Astrocyte (in vitro differentiated cells and primary cell): ENCODE measurements at regions not wholly inside any gene's neighbourhood (a gene's known extent, or its start where the extent isn't known, plus 50 kb on each side); places are given as distances from the start of the nearest gene placed in this dataset.

Source experiments
- DNase-seq: peaks from one replicate; pipeline ENCODE4 v3.0.0-alpha.2; 2010; ENCODE audit warnings: low read depth
- FAIRE-seq: peaks from 2 replicates; lab custom pipeline; 2011; peaks lifted over from hg19 to GRCh38; lab: Jason Lieb, UNC
- H2AFZ ChIP-seq: 2 replicates; pipeline ENCODE4 v1.6.0; 2012; ENCODE audit warnings: low read depth, low read length, inconsistent platforms
- H3K27ac ChIP-seq: 2 replicates; pipeline ENCODE4 v1.5.1; 2011; ENCODE audit warnings: low read depth, low read length, inconsistent platforms
- H3K27me3 ChIP-seq: 2 replicates; pipeline ENCODE4 v1.6.0; 2011; ENCODE audit warnings: low read length, inconsistent platforms; ENCODE audit not compliant: insufficient read depth
- H3K36me3 ChIP-seq: 2 replicates; pipeline ENCODE4 v1.5.1; 2011; ENCODE audit warnings: low read length, inconsistent platforms; ENCODE audit not compliant: insufficient read depth
- H3K4me1 ChIP-seq: 2 replicates; pipeline ENCODE4 v1.5.1; 2011; ENCODE audit warnings: low read length, inconsistent platforms; ENCODE audit not compliant: insufficient read depth
- H3K4me2 ChIP-seq: 2 replicates; pipeline ENCODE4 v1.6.0; 2012; ENCODE audit warnings: low read length, inconsistent platforms
- H3K4me3 ChIP-seq: 2 replicates; pipeline ENCODE4 v1.5.1; 2011; ENCODE audit warnings: low read depth, mild to moderate bottlenecking, low read length, inconsistent platforms; ENCODE audit not compliant: insufficient read depth
- H3K79me2 ChIP-seq: 2 replicates; pipeline ENCODE4 v1.6.0; 2012; ENCODE audit warnings: mild to moderate bottlenecking, low read length, inconsistent platforms; ENCODE audit not compliant: insufficient read depth
- H3K9ac ChIP-seq: 2 replicates; pipeline ENCODE4 v1.6.0; 2012; ENCODE audit warnings: mild to moderate bottlenecking, low read length, inconsistent platforms
- H3K9me3 ChIP-seq: 2 replicates; pipeline ENCODE4 v1.5.1; 2012; ENCODE audit warnings: low read depth, mild to moderate bottlenecking, low read length, inconsistent platforms; ENCODE audit not compliant: insufficient read depth
- H4K20me1 ChIP-seq: 2 replicates; pipeline ENCODE4 v1.6.0; 2012; ENCODE audit warnings: low read length, inconsistent platforms; ENCODE audit not compliant: insufficient read depth
- H3K27ac Mint-ChIP-seq: one replicate; pipeline ENCODE4 v1.8.0; 2021; ENCODE audit warnings: mild to moderate bottlenecking, mixed read lengths; ENCODE audit not compliant: unreplicated experiment
- H3K27me3 Mint-ChIP-seq: one replicate; pipeline ENCODE4 v1.8.0; 2021; ENCODE audit warnings: low read depth, mixed read lengths; ENCODE audit not compliant: unreplicated experiment
- H3K36me3 Mint-ChIP-seq: one replicate; pipeline ENCODE4 v1.8.0; 2021; ENCODE audit warnings: low read depth, mixed read lengths; ENCODE audit not compliant: unreplicated experiment
- H3K4me1 Mint-ChIP-seq: one replicate; pipeline ENCODE4 v1.8.0; 2021; ENCODE audit warnings: low read depth, mixed read lengths; ENCODE audit not compliant: unreplicated experiment
- H3K4me3 Mint-ChIP-seq: one replicate; pipeline ENCODE4 v1.8.0; 2021; ENCODE audit warnings: mild to moderate bottlenecking, moderate library complexity, mixed read lengths; ENCODE audit not compliant: unreplicated experiment
- H3K9me3 Mint-ChIP-seq: one replicate; pipeline ENCODE4 v1.8.0; 2021; ENCODE audit warnings: mild to moderate bottlenecking, mixed read lengths; ENCODE audit not compliant: unreplicated experiment
- CTCF ChIP-seq: IDR thresholded peaks from 2 replicates; pipeline ENCODE4 v1.5.1; 2011; ENCODE audit warnings: low read depth, mild to moderate bottlenecking, inconsistent platforms, low read length, moderate library complexity; ENCODE audit not compliant: insufficient read depth
- EZH2 ChIP-seq: IDR thresholded peaks from 2 replicates; pipeline ENCODE4 v1.6.1; 2012; ENCODE audit warnings: mild to moderate bottlenecking, low read length, inconsistent platforms; ENCODE audit not compliant: insufficient read depth

GRCh38 chr4:184313058-184313581, 95.4 kb upstream of the ENPP6 start:
- Histone ChIP-seq H3K36me3 (no peaks in the 10 kb centered on the region), H3K27ac (no peak overlapping the region), H3K9me3 (no peaks in the 10 kb centered on the region), H2AFZ (no peak overlapping the region), H3K79me2 (no peaks in the 10 kb centered on the region), H3K9ac (no peak overlapping the region), H3K4me3 (no peak overlapping the region), H3K4me2 (no peak overlapping the region), H3K27me3 (no peaks in the 10 kb centered on the region), H3K4me1 (no peaks in the 10 kb centered on the region), H4K20me1 (no peaks in the 10 kb centered on the region)
- FAIRE-seq = no peak
- TF ChIP-seq CTCF (no peak), EZH2 (no peak)
- no peaks in the 10 kb centered on the region for H3K36me3 Mint-ChIP-seq
- no peak overlapping the region for H3K27ac Mint-ChIP-seq
- DNase-seq = no peak
- H3K4me1 Mint-ChIP-seq = no peaks in the 10 kb centered on the region
- H3K4me3 Mint-ChIP-seq = no peak overlapping the region
- no peaks in the 10 kb centered on the region for H3K9me3 Mint-ChIP-seq
- H3K27me3 Mint-ChIP-seq = peaks cover 16% of the 10 kb centered on the region

GRCh38 chr4:184312126-184312525, 94.5 kb upstream of the ENPP6 start:
- FAIRE-seq = no peak
- H3K27ac ChIP-seq = no peak overlapping the region
- no peaks in the 10 kb centered on the region for H3K79me2 ChIP-seq
- TF ChIP-seq CTCF (no peak), EZH2 (no peak)
- H2AFZ ChIP-seq = no peak overlapping the region
- no peak overlapping the region for H3K9ac ChIP-seq
- DNase-seq = no peak
- H4K20me1 ChIP-seq = no peaks in the 10 kb centered on the region
- no peak overlapping the region for H3K4me3 ChIP-seq
- H3K4me1 ChIP-seq = no peaks in the 10 kb centered on the region
- no peaks in the 10 kb centered on the region for H3K4me1 Mint-ChIP-seq
- no peak overlapping the region for H3K4me3 Mint-ChIP-seq
- H3K36me3 ChIP-seq = no peaks in the 10 kb centered on the region
- H3K36me3 Mint-ChIP-seq = no peaks in the 10 kb centered on the region
- H3K9me3 ChIP-seq = no peaks in the 10 kb centered on the region
- no peak overlapping the region for H3K4me2 ChIP-seq
- peaks cover 16% of the 10 kb centered on the region for H3K27me3 Mint-ChIP-seq
- H3K9me3 Mint-ChIP-seq = no peaks in the 10 kb centered on the region
- H3K27me3 ChIP-seq = no peaks in the 10 kb centered on the region
- H3K27ac Mint-ChIP-seq = no peak overlapping the region

GRCh38 chr4:184310881-184311709, 93.4 kb upstream of the ENPP6 start:
- no peak overlapping the region for H3K27ac Mint-ChIP-seq
- H3K4me1 ChIP-seq = no peaks in the 10 kb centered on the region

More at GRCh38 chr4:184310881-184311709, 93.4 kb upstream of the ENPP6 start:
- Mint-ChIP-seq H3K4me3 (no peak overlapping the region), H3K36me3 (no peaks in the 10 kb centered on the region), H3K27me3 (peaks cover 16% of the 10 kb centered on the region), H3K9me3 (no peaks in the 10 kb centered on the region), H3K4me1 (peaks cover 4% of the 10 kb centered on the region)
- TF ChIP-seq EZH2 = no peak
- TF ChIP-seq CTCF = no peak
- Histone ChIP-seq H3K36me3 (no peaks in the 10 kb centered on the region), H3K9ac (no peak overlapping the region), H3K4me2 (no peak overlapping the region), H3K27ac (no peak overlapping the region), H3K9me3 (no peaks in the 10 kb centered on the region), H4K20me1 (no peaks in the 10 kb centered on the region), H3K4me3 (no peak overlapping the region), H3K79me2 (no peaks in the 10 kb centered on the region), H3K27me3 (no peaks in the 10 kb centered on the region), H2AFZ (no peak overlapping the region)
- no peak for DNase-seq
- FAIRE-seq = no peak
